Prostate gland (tissue), 2 donors: ENCODE measurements at regions not wholly inside any gene's neighbourhood (a gene's known extent, or its start where the extent isn't known, plus 50 kb on each side); places are given as distances from the start of the nearest gene placed in this dataset.

Source experiments
- DNase-seq: peaks from one replicate; pipeline ENCODE4 v3.0.0-alpha.2; 2019; ENCODE audit warnings: low spot score
- H3K27ac ChIP-seq, 2 donors: fragments of 200-600 bp; sonication (generic); 2 replicates each; pipeline ENCODE4 v1.5.1; 2017 to 2019
- H3K27me3 ChIP-seq: fragments of 200-600 bp; sonication (generic); replicated peaks from 2 replicates; pipeline ENCODE4 v1.5.1; 2019; ENCODE audit not compliant: insufficient read depth
- H3K36me3 ChIP-seq, 2 donors: fragments of 200-600 bp; sonication (generic); 1 replicate in 1 of 2; 2 replicates in 1 of 2; pipeline versions ENCODE4 v1.5.1 to v1.8.1; 2017 to 2019
- H3K4me1 ChIP-seq: fragments of 200-600 bp; sonication (generic); replicated peaks from 2 replicates; pipeline ENCODE4 v1.5.1; 2019
- H3K4me3 ChIP-seq, 2 donors: fragments of 200-600 bp; sonication (generic); 2 replicates each; pipeline ENCODE4 v1.5.1; 2017 to 2019
- H3K9me3 ChIP-seq: fragments of 200-600 bp; sonication (generic); 2 replicates; pipeline ENCODE4 v1.5.1; 2017
- CTCF ChIP-seq, 4 experiments: fragments of 200-600 bp in 2 of 4; fragments of 450-650 bp in 2 of 4; sonication (generic) in 2 of 4; IDR thresholded peaks; 1 replicate in 3 of 4; 2 replicates in 1 of 4; pipeline ENCODE4 v1.5.1; 2016 to 2019; ENCODE audit warnings: antibody characterized with exemption in 4 of 4, mild to moderate bottlenecking in 2 of 4, moderate library complexity in 2 of 4
- POLR2A ChIP-seq: fragments of 450-650 bp; IDR thresholded peaks from one replicate; pipeline ENCODE4 v1.6.1; 2016; ENCODE audit warnings: antibody characterized with exemption, mild to moderate bottlenecking
- POLR2AphosphoS5 ChIP-seq: sonication (generic); formaldehyde crosslinking; IDR thresholded peaks from one replicate; pipeline ENCODE4 v1.6.1; 2017; ENCODE audit warnings: antibody characterized with exemption
- WGBS: methylation state at CpG from one replicate; pipeline ENCODE4 v1.1.5; 2018; 5-methylcytosine and 5-hydroxymethylcytosine counted together
- intact Hi-C: fragments of 100-400 bp; cut with DNase I; formaldehyde crosslinking; loops from one replicate; pipeline ENCODE4 v1.14.2; 2022

- H3K4me1 ChIP-seq, result no peaks in the 10 kb centered on the region
- no peak for TF ChIP-seq POLR2A
- no peak for TF ChIP-seq CTCF (IDR thresholded peaks at IDR 0.05)
- TF ChIP-seq POLR2AphosphoS5, result no peak
- H3K36me3 ChIP-seq, result no peaks in the 10 kb centered on the region
- WGBS, result 34% methylated on average over 2 of the region's 2 CpGs
- DNase-seq, result no peak
- H3K9me3 ChIP-seq, result no peaks in the 10 kb centered on the region
- H3K27me3 ChIP-seq, result no peaks in the 10 kb centered on the region
- no peak overlapping the region for H3K27ac ChIP-seq
- intact Hi-C loops, result no loop called here
- no peak overlapping the region for H3K4me3 ChIP-seq
These were observed 408.6 kb downstream of the PDCD6IP start for GRCh38 chr3:34207002-34207401.

- H3K36me3 ChIP-seq, result no peaks in the 10 kb centered on the region
- no peak overlapping the region for H3K27ac ChIP-seq
- DNase-seq, result no peak
- no peak for TF ChIP-seq POLR2AphosphoS5
- TF ChIP-seq POLR2A, result no peak
- no peak for TF ChIP-seq CTCF (IDR thresholded peaks at IDR 0.05)
- H3K27me3 ChIP-seq, result no peaks in the 10 kb centered on the region
- H3K9me3 ChIP-seq, result no peaks in the 10 kb centered on the region
- H3K4me1 ChIP-seq, result no peaks in the 10 kb centered on the region
- no peak overlapping the region for H3K4me3 ChIP-seq
- 57% methylated on average over 1 of the region's 1 CpG for WGBS
- intact Hi-C loops, result no loop called here
These were observed 409.4 kb downstream of the PDCD6IP start for GRCh38 chr3:34207806-34208205.

GRCh38 chr3:34212175-34212574 is 413.7 kb downstream of the PDCD6IP start:
- Histone ChIP-seq H3K36me3 (no peaks in the 10 kb centered on the region), H3K9me3 (no peaks in the 10 kb centered on the region), H3K4me1 (no peaks in the 10 kb centered on the region), H3K4me3 (no peak overlapping the region), H3K27ac (no peak overlapping the region), H3K27me3 (no peaks in the 10 kb centered on the region)
- no peak for DNase-seq
- WGBS, result 69% methylated on average over 2 of the region's 2 CpGs
- TF ChIP-seq CTCF (IDR thresholded peaks at IDR 0.05) (no peak), POLR2AphosphoS5 (no peak), POLR2A (no peak)
- intact Hi-C loops, result no loop called here

- Histone ChIP-seq H3K9me3 (no peaks in the 10 kb centered on the region), H3K27ac (no peak overlapping the region), H3K4me1 (no peaks in the 10 kb centered on the region), H3K27me3 (no peaks in the 10 kb centered on the region), H3K36me3 (no peaks in the 10 kb centered on the region), H3K4me3 (no peak overlapping the region)
- DNase-seq, result peak; percentile 60
- TF ChIP-seq POLR2A (no peak), POLR2AphosphoS5 (peak; percentile 38), CTCF (IDR thresholded peaks at IDR 0.05) (no peak)
- intact Hi-C loops, result no loop called here
- 44% methylated on average over 4 of the region's 4 CpGs for WGBS
These were observed 414.2 kb downstream of the PDCD6IP start for GRCh38 chr3:34212656-34213055.

GRCh38 chr3:34213478-34213877 is 415.0 kb downstream of the PDCD6IP start:
- Histone ChIP-seq H3K4me1 (no peaks in the 10 kb centered on the region), H3K27ac (no peak overlapping the region), H3K36me3 (no peaks in the 10 kb centered on the region), H3K27me3 (no peaks in the 10 kb centered on the region), H3K4me3 (no peak overlapping the region), H3K9me3 (no peaks in the 10 kb centered on the region)
- DNase-seq, result no peak
- TF ChIP-seq POLR2A (no peak), POLR2AphosphoS5 (no peak), CTCF (IDR thresholded peaks at IDR 0.05) (no peak)
- intact Hi-C loops, result no loop called here
- 68% methylated on average over 4 of the region's 4 CpGs for WGBS
